ENCODE measurements at regions not wholly inside any gene's neighbourhood (a gene's known extent, or its start where the extent isn't known, plus 50 kb on each side); places are given as distances from the start of the nearest gene placed in this dataset.

DNA sequence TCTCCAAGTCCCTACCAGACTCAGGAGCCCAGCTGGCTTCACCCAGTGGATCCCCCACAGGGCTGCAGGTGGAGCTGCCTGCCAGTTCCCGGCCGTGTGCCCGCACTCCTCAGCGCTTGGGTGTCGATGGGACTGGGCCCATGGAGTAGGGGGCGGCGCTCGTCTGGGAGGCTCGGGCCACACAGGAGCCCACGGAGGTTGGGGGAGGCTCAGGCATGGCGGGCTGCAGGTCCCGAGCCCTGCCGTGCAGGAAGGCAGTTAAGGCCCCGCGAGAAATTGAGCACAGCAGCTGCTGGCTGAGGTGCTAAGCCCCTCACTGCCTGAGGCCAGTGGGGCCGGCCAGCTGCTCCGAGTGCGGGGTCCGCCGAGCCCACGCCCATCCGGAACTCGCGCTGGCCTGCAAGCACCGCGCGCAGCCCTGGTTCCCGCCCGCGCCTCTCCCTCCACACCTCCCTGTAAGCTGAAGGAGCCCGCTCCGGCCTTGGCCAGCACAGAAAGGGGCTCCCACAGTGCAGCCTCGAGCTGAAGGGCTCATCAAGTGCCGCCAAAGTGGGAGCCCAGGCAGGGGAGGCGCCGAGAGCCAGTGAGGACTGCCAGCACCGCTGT, 1771.1 kb downstream of the OLFM4 start:
- DNase-seq (ENCODE audit: low spot score): no peak
- Histone ChIP-seq H3K27ac (ENCODE audit: low read depth in 1 of 2, low read length in 2 of 2) (no peak overlapping the region), H3K36me3 (ENCODE audit: control insufficient read depth in 4 of 4, insufficient read depth in 3 of 4, low read depth in 1 of 4, low read length in 3 of 4) (no peaks in the 10 kb centered on the region), H3K4me1 (ENCODE audit: control insufficient read depth in 4 of 4, insufficient read depth in 4 of 4, low read length in 3 of 4) (no peaks in the 10 kb centered on the region), H3K9ac (ENCODE audit: low read depth in 1 of 2, low read length in 2 of 2) (no peak overlapping the region), H3K27me3 (ENCODE audit: control insufficient read depth in 4 of 4, insufficient read depth in 4 of 4, low read length in 3 of 4) (no peaks in the 10 kb centered on the region), H3K9me3 (ENCODE audit: control insufficient read depth in 4 of 4, low read length in 3 of 4) (no peaks in the 10 kb centered on the region), H3K4me3 (ENCODE audit: low read depth in 1 of 3, low read length in 3 of 3) (no peak overlapping the region)
- 95% methylated on average over 37 of the region's 37 CpGs for WGBS
- TF ChIP-seq, protein P1, sequence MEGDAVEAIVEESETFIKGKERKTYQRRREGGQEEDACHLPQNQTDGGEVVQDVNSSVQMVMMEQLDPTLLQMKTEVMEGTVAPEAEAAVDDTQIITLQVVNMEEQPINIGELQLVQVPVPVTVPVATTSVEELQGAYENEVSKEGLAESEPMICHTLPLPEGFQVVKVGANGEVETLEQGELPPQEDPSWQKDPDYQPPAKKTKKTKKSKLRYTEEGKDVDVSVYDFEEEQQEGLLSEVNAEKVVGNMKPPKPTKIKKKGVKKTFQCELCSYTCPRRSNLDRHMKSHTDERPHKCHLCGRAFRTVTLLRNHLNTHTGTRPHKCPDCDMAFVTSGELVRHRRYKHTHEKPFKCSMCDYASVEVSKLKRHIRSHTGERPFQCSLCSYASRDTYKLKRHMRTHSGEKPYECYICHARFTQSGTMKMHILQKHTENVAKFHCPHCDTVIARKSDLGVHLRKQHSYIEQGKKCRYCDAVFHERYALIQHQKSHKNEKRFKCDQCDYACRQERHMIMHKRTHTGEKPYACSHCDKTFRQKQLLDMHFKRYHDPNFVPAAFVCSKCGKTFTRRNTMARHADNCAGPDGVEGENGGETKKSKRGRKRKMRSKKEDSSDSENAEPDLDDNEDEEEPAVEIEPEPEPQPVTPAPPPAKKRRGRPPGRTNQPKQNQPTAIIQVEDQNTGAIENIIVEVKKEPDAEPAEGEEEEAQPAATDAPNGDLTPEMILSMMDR (IDR thresholded peaks at IDR 0.05; ENCODE audit: low read depth, low read length, missing input control): no peak
- TF ChIP-seq YY1 (IDR thresholded peaks at IDR 0.05): no peak
- no peak for TF ChIP-seq RXRA (IDR thresholded peaks at IDR 0.05)
- no peak for TF ChIP-seq EGR1 (IDR thresholded peaks at IDR 0.05; ENCODE audit: low read depth in 2 of 2)
- TF ChIP-seq FOXA2 (IDR thresholded peaks at IDR 0.05): no peak
- no peak for TF ChIP-seq HNF4A (conservative IDR thresholded peaks at IDR 0.05)
- no peak for TF ChIP-seq GABPA (IDR thresholded peaks at IDR 0.05 in 1 of 2, conservative IDR thresholded peaks at IDR 0.05 in 1 of 2)
- no peak for TF ChIP-seq JUND (IDR thresholded peaks at IDR 0.05)
- TF ChIP-seq TAF1 (conservative IDR thresholded peaks at IDR 0.05): no peak
- TF ChIP-seq RAD21 (IDR thresholded peaks at IDR 0.05): no peak
- TF ChIP-seq SP1 (IDR thresholded peaks at IDR 0.05): no peak
- TF ChIP-seq, protein P2, sequence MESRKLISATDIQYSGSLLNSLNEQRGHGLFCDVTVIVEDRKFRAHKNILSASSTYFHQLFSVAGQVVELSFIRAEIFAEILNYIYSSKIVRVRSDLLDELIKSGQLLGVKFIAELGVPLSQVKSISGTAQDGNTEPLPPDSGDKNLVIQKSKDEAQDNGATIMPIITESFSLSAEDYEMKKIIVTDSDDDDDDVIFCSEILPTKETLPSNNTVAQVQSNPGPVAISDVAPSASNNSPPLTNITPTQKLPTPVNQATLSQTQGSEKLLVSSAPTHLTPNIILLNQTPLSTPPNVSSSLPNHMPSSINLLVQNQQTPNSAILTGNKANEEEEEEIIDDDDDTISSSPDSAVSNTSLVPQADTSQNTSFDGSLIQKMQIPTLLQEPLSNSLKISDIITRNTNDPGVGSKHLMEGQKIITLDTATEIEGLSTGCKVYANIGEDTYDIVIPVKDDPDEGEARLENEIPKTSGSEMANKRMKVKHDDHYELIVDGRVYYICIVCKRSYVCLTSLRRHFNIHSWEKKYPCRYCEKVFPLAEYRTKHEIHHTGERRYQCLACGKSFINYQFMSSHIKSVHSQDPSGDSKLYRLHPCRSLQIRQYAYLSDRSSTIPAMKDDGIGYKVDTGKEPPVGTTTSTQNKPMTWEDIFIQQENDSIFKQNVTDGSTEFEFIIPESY (IDR thresholded peaks at IDR 0.05): no peak
- TF ChIP-seq, protein P3, sequence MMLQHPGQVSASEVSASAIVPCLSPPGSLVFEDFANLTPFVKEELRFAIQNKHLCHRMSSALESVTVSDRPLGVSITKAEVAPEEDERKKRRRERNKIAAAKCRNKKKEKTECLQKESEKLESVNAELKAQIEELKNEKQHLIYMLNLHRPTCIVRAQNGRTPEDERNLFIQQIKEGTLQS (IDR thresholded peaks at IDR 0.05): no peak
- TF ChIP-seq NR2F2 (IDR thresholded peaks at IDR 0.05): no peak
- TF ChIP-seq, protein P4, sequence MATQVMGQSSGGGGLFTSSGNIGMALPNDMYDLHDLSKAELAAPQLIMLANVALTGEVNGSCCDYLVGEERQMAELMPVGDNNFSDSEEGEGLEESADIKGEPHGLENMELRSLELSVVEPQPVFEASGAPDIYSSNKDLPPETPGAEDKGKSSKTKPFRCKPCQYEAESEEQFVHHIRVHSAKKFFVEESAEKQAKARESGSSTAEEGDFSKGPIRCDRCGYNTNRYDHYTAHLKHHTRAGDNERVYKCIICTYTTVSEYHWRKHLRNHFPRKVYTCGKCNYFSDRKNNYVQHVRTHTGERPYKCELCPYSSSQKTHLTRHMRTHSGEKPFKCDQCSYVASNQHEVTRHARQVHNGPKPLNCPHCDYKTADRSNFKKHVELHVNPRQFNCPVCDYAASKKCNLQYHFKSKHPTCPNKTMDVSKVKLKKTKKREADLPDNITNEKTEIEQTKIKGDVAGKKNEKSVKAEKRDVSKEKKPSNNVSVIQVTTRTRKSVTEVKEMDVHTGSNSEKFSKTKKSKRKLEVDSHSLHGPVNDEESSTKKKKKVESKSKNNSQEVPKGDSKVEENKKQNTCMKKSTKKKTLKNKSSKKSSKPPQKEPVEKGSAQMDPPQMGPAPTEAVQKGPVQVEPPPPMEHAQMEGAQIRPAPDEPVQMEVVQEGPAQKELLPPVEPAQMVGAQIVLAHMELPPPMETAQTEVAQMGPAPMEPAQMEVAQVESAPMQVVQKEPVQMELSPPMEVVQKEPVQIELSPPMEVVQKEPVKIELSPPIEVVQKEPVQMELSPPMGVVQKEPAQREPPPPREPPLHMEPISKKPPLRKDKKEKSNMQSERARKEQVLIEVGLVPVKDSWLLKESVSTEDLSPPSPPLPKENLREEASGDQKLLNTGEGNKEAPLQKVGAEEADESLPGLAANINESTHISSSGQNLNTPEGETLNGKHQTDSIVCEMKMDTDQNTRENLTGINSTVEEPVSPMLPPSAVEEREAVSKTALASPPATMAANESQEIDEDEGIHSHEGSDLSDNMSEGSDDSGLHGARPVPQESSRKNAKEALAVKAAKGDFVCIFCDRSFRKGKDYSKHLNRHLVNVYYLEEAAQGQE (IDR thresholded peaks at IDR 0.05): no peak
- TF ChIP-seq HNF4G (IDR thresholded peaks at IDR 0.05): no peak

DNA sequence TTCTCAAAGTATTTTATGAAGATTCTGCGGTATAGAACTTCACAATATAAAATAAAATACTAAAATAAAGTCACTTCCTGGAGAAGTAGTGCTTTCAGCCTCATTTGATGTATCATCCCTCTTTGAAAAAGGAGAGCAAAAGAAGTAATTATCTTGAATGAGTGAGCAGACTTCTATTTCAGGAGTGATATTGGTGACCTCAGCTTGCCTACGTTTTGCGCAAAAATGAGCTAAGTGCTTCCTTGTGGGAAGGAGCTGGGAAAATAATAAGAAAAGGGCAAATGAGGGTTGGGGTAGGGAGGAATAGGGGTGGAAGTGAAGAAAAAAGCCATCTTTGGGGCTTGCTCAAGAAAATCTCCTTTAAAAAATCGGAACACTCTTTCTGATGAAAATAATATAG, 1773.6 kb downstream of the OLFM4 start:
- 78% methylated on average over 4 of the region's 4 CpGs for WGBS
- H3K27ac ChIP-seq (ENCODE audit: low read depth in 1 of 2, low read length in 2 of 2): no peak overlapping the region
- H3K27me3 ChIP-seq (ENCODE audit: control insufficient read depth in 4 of 4, insufficient read depth in 4 of 4, low read length in 3 of 4): no peaks in the 10 kb centered on the region
- no peak for DNase-seq (ENCODE audit: low spot score)
- TF ChIP-seq, protein P1 (IDR thresholded peaks at IDR 0.05; ENCODE audit: low read depth, low read length, missing input control): no peak
- TF ChIP-seq RAD21 (IDR thresholded peaks at IDR 0.05): no peak
- no peak for TF ChIP-seq RXRA (IDR thresholded peaks at IDR 0.05)
- TF ChIP-seq GABPA (IDR thresholded peaks at IDR 0.05 in 1 of 2, conservative IDR thresholded peaks at IDR 0.05 in 1 of 2): no peak
- no peak for TF ChIP-seq FOXA1 (IDR thresholded peaks at IDR 0.05)
- H3K36me3 ChIP-seq (ENCODE audit: control insufficient read depth in 4 of 4, insufficient read depth in 3 of 4, low read depth in 1 of 4, low read length in 3 of 4): no peaks in the 10 kb centered on the region
- H3K4me1 ChIP-seq (ENCODE audit: control insufficient read depth in 4 of 4, insufficient read depth in 4 of 4, low read length in 3 of 4): no peaks in the 10 kb centered on the region
- no peak overlapping the region for H3K9ac ChIP-seq (ENCODE audit: low read depth in 1 of 2, low read length in 2 of 2)
- H3K9me3 ChIP-seq (ENCODE audit: control insufficient read depth in 4 of 4, low read length in 3 of 4): no peaks in the 10 kb centered on the region
- no peak overlapping the region for H3K4me3 ChIP-seq (ENCODE audit: low read depth in 1 of 3, low read length in 3 of 3)
